NAMALWA (cell line): ENCODE measurements at regions not wholly inside any gene's neighbourhood (a gene's known extent, or its start where the extent isn't known, plus 50 kb on each side); places are given as distances from the start of the nearest gene placed in this dataset.
A peak's percentile ranks its signal among the peaks of the same experiment; 100 is the strongest.

ENCODE experiments used
- DNase-seq: peaks from one replicate; pipeline ENCODE4 v3.0.0-alpha.2; 2015; ENCODE audit warnings: low spot score

GRCh38 chr7:56291-56913 lies 136.0 kb upstream of the FAM20C start:
- DNase-seq = no peak

GRCh38 chr7:57071-57470 lies 135.3 kb upstream of the FAM20C start:
- DNase-seq = no peak

- no peak for DNase-seq
Measured at GRCh38 chr7:57482-58255, 134.7 kb upstream of the FAM20C start.

- DNase-seq = no peak
Measured at GRCh38 chr7:58316-58715, 134.1 kb upstream of the FAM20C start.

- no peak for DNase-seq
Measured at GRCh38 chr7:59079-60016, 133.0 kb upstream of the FAM20C start.

GRCh38 chr7:60017-60675 lies 132.2 kb upstream of the FAM20C start:
- no peak for DNase-seq

GRCh38 chr7:60706-61105 lies 131.7 kb upstream of the FAM20C start:
- DNase-seq = no peak

GRCh38 chr7:61111-61510 lies 131.3 kb upstream of the FAM20C start:
- DNase-seq = no peak

GRCh38 chr7:61576-62360 lies 130.6 kb upstream of the FAM20C start:
- no peak for DNase-seq

- no peak for DNase-seq
Measured at GRCh38 chr7:62361-63116, 129.8 kb upstream of the FAM20C start.

GRCh38 chr7:63117-63480 lies 129.3 kb upstream of the FAM20C start:
- DNase-seq = no peak

GRCh38 chr7:63521-64021 lies 128.8 kb upstream of the FAM20C start:
- no peak for DNase-seq

- peak; percentile 66 for DNase-seq
Measured at GRCh38 chr7:64098-64915, 128.1 kb upstream of the FAM20C start.

GRCh38 chr7:64916-65341 lies 127.4 kb upstream of the FAM20C start:
- DNase-seq = no peak

GRCh38 chr7:65554-65953 lies 126.8 kb upstream of the FAM20C start:
- DNase-seq = no peak

- no peak for DNase-seq
Measured at GRCh38 chr7:66296-66695, 126.1 kb upstream of the FAM20C start.

GRCh38 chr7:66741-67140 lies 125.6 kb upstream of the FAM20C start:
- no peak for DNase-seq

- no peak for DNase-seq
Measured at GRCh38 chr7:67661-68395, 124.5 kb upstream of the FAM20C start.

GRCh38 chr7:68629-69028 lies 123.7 kb upstream of the FAM20C start:
- DNase-seq = no peak
